ENCODE measurements at regions not wholly inside any gene's neighbourhood (a gene's known extent, or its start where the extent isn't known, plus 50 kb on each side); places are given as distances from the start of the nearest gene placed in this dataset.

DNA sequence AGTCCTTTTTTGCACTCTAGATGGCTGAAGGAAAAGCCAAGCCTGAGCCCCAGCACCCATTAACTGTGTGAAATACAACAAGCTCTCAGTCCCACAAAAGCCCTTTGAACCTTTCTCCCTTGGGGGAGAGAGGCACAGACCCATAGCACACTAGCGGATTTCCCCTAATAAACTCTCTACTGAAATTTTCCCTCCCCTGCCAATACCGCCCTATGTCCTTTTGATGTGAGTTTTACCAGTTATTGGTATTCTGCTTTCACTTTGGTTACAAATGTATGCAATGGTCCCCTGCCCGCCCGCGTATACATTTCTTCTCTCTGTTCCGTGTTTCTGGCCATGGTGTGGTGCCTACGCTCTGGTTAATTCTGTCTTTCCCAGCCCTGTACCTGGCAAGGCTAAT lies 54.0 kb upstream of the MYO16 start:
- H3K27ac ChIP-seq (ENCODE audit: low read length) = no peak overlapping the region
- H3K27me3 ChIP-seq (ENCODE audit: control insufficient read depth, insufficient read depth) = no peaks in the 10 kb centered on the region
- 94% methylated on average over 7 of the region's 7 CpGs for WGBS
- H3K9me3 ChIP-seq (ENCODE audit: control insufficient read depth, low read length) = no peaks in the 10 kb centered on the region
- DNase-seq = no peak
- intact Hi-C loops (cut with DNase I) = no loop called here
- ATAC-seq = no peak
- H3K4me3 ChIP-seq (ENCODE audit: low read length) = no peak overlapping the region
- no peaks in the 10 kb centered on the region for H3K4me1 ChIP-seq (ENCODE audit: control insufficient read depth, insufficient read depth, low read length)

All from right cardiac atrium (tissue), 5 donors.